Type B pancreatic cell (in vitro differentiated cells): ENCODE measurements at regions not wholly inside any gene's neighbourhood (a gene's known extent, or its start where the extent isn't known, plus 50 kb on each side); places are given as distances from the start of the nearest gene placed in this dataset.
A peak's percentile ranks its signal among the peaks of the same experiment; 100 is the strongest.

Experiments used
- DNase-seq: peaks from one replicate; pipeline ENCODE4 v3.0.0; 2021; ENCODE audit warnings: mixed read lengths; ENCODE audit not compliant: unreplicated experiment; ENCODE audit errors: extremely low spot score
- H3K27ac Mint-ChIP-seq: 2 replicates; pipeline ENCODE4 v1.8.0; 2021; ENCODE audit warnings: mild to moderate bottlenecking, mixed read lengths
- H3K27me3 Mint-ChIP-seq: 2 replicates; pipeline ENCODE4 v1.8.0; 2021; ENCODE audit warnings: mixed read lengths
- H3K36me3 Mint-ChIP-seq: 2 replicates; pipeline ENCODE4 v1.8.0; 2021; ENCODE audit warnings: mixed read lengths
- H3K4me1 Mint-ChIP-seq: one replicate; pipeline ENCODE4 v1.8.0; 2021; ENCODE audit warnings: mixed read lengths; ENCODE audit not compliant: unreplicated experiment
- H3K4me3 Mint-ChIP-seq: 2 replicates; pipeline ENCODE4 v1.8.0; 2021; ENCODE audit warnings: mild to moderate bottlenecking, mixed read lengths
- H3K9me3 Mint-ChIP-seq: 2 replicates; pipeline ENCODE4 v1.8.0; 2021; ENCODE audit warnings: mixed read lengths
- TF ChIP-seq, protein P1 (sequence below): fragments of 200-600 bp; sonication (generic); conservative IDR thresholded peaks from 2 replicates; pipeline ENCODE4 v1.5.0; 2021; ENCODE audit warnings: antibody characterized with exemption, mild to moderate bottlenecking

DNA sequence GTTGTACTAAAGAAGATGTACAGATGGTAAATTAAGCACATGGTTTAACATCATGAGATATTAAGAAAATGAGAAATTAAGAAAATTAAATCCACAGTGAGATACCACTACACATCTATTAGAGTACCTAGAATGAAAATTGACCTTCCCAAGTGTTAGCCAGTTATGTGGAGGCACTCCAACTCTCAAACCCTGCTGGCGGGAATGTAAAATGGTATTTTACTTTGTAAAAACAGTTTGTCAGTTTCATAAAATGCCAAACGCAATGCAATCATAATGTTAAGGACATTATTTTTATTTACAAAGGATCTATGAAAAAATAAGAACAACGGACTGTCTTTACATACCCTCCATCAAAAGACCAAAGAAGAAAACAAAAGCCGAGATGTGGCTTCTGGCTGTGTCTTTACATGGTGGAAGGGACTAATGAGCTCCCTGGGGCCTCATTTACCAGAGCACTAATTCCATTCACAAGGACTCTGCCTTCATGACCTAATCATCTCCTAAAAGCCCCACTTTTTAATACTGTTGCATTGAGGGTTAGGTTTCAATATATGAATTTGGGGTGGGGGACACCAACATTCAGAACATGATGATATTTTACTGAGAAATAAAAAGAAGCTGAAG is 1178.7 kb downstream of the AACS start:
- Mint-ChIP-seq H3K27me3 (peaks cover 7% of the 10 kb centered on the region), H3K4me3 (no peak overlapping the region), H3K4me1 (no peaks in the 10 kb centered on the region), H3K27ac (no peak overlapping the region), H3K36me3 (no peaks in the 10 kb centered on the region), H3K9me3 (no peaks in the 10 kb centered on the region)
- no peak for DNase-seq
- TF ChIP-seq, protein P1, sequence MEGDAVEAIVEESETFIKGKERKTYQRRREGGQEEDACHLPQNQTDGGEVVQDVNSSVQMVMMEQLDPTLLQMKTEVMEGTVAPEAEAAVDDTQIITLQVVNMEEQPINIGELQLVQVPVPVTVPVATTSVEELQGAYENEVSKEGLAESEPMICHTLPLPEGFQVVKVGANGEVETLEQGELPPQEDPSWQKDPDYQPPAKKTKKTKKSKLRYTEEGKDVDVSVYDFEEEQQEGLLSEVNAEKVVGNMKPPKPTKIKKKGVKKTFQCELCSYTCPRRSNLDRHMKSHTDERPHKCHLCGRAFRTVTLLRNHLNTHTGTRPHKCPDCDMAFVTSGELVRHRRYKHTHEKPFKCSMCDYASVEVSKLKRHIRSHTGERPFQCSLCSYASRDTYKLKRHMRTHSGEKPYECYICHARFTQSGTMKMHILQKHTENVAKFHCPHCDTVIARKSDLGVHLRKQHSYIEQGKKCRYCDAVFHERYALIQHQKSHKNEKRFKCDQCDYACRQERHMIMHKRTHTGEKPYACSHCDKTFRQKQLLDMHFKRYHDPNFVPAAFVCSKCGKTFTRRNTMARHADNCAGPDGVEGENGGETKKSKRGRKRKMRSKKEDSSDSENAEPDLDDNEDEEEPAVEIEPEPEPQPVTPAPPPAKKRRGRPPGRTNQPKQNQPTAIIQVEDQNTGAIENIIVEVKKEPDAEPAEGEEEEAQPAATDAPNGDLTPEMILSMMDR = peak; percentile 46

DNA sequence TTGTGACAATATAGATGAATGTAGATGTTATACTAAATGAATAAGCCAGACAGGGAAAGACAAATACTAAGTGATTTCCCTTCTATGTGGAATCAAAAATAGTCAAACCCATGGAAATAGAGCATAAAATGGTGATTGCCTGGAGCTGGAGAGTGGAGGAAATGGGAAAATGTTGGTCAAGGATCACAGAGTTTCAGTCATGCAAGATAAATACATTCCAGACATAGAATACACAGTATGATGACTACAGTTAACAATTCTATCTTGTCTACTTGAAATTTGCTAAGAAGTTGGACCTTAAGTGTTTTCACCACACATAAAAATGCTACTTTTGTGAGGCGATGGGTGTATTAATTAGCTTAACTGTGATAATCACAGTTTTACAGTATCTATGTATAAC is 1182.7 kb downstream of the AACS start:
- H3K27ac Mint-ChIP-seq = no peak overlapping the region
- peaks cover 4% of the 10 kb centered on the region for H3K9me3 Mint-ChIP-seq
- no peaks in the 10 kb centered on the region for H3K36me3 Mint-ChIP-seq
- TF ChIP-seq, protein P1 = no peak
- no peak for DNase-seq
- peaks cover 7% of the 10 kb centered on the region for H3K27me3 Mint-ChIP-seq
- H3K4me3 Mint-ChIP-seq = no peak overlapping the region
- no peaks in the 10 kb centered on the region for H3K4me1 Mint-ChIP-seq

- peaks cover 4% of the 10 kb centered on the region for H3K9me3 Mint-ChIP-seq
- no peak for DNase-seq
- peaks cover 7% of the 10 kb centered on the region for H3K27me3 Mint-ChIP-seq
- no peaks in the 10 kb centered on the region for H3K4me1 Mint-ChIP-seq
- H3K4me3 Mint-ChIP-seq = no peak overlapping the region
- no peak overlapping the region for H3K27ac Mint-ChIP-seq
- no peaks in the 10 kb centered on the region for H3K36me3 Mint-ChIP-seq
- TF ChIP-seq, protein P1 = no peak
Measured at GRCh38 chr12:126248871-126249403, 1183.7 kb downstream of the AACS start.

- no peaks in the 10 kb centered on the region for H3K4me1 Mint-ChIP-seq
- no peaks in the 10 kb centered on the region for H3K36me3 Mint-ChIP-seq
- TF ChIP-seq, protein P1 = no peak
- DNase-seq = no peak
- no peaks in the 10 kb centered on the region for H3K9me3 Mint-ChIP-seq
- H3K4me3 Mint-ChIP-seq = no peak overlapping the region
- no peak overlapping the region for H3K27ac Mint-ChIP-seq
- H3K27me3 Mint-ChIP-seq = peaks cover 16% of the 10 kb centered on the region
Measured at GRCh38 chr12:126258190-126258589, 1193.0 kb downstream of the AACS start.

- TF ChIP-seq, protein P1 = no peak
- no peaks in the 10 kb centered on the region for H3K4me1 Mint-ChIP-seq
- no peak overlapping the region for H3K27ac Mint-ChIP-seq
- H3K4me3 Mint-ChIP-seq = no peak overlapping the region
- H3K36me3 Mint-ChIP-seq = no peaks in the 10 kb centered on the region
- H3K9me3 Mint-ChIP-seq = no peaks in the 10 kb centered on the region
- peaks cover 10% of the 10 kb centered on the region for H3K27me3 Mint-ChIP-seq
- DNase-seq = no peak
Measured at GRCh38 chr12:126262829-126263228, 1197.6 kb downstream of the AACS start.
